Inflammatory macrophage treated with lipopolysaccharide for 1 hour (primary cell): ENCODE measurements at regions not wholly inside any gene's neighbourhood (a gene's known extent, or its start where the extent isn't known, plus 50 kb on each side); places are given as distances from the start of the nearest gene placed in this dataset.

Experiments
- DNase-seq, 2 donors: peaks; one replicate each; pipeline ENCODE4 v3.0.0-alpha.2; 2020 to 2022

GRCh38 chr5:39867923-39868322, 443.1 kb upstream of the DAB2 start:
- no peak for DNase-seq

DNA sequence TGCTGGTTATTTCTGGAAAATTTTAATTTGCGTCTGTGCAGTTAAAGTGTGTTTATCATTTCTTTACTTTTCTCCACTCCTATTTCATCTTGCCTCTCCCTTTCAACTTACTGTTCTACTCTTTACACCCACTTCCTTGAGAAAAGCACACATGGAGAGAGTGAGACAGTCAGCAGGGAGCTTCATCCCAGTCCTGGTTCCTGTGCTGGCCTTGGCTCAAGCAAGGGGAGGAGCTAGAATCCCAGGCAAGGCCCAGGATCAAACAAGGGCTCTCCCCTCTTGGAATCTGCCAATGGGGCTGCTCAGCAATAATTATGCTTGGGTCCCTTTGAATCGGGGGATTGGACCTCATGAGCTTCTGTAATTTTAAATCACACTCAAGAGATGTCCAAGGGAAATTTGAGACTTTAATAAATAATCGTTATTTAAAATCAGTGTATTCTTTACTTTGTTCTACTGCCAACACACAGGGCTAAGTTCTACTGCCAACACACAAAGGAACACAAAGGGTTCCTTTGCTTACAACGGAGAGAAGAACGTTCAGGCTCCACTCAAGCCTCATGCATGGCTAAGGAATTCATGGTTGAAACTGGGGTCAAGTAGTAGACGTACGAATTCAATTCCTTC, 439.3 kb upstream of the DAB2 start:
- no peak for DNase-seq

DNA sequence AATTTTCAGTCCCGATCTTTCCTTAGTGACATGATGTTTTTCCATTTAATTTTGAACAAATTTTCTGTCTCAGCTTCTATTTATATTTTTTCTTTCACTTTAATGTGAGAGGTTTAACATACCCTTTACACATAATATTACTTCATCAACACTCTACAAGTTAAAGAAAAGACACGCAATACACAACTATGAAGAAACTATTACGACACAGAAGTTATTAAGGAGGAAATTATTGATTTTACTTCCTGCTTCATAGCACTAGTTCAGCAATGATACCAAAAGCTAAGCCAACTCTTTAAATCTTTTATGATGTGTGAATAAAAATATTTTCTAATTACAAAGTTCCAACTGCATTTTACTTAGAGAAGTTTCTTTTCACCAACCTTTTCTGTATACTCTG, 432.3 kb upstream of the DAB2 start:
- DNase-seq = peak; percentile 24 to 70

DNA sequence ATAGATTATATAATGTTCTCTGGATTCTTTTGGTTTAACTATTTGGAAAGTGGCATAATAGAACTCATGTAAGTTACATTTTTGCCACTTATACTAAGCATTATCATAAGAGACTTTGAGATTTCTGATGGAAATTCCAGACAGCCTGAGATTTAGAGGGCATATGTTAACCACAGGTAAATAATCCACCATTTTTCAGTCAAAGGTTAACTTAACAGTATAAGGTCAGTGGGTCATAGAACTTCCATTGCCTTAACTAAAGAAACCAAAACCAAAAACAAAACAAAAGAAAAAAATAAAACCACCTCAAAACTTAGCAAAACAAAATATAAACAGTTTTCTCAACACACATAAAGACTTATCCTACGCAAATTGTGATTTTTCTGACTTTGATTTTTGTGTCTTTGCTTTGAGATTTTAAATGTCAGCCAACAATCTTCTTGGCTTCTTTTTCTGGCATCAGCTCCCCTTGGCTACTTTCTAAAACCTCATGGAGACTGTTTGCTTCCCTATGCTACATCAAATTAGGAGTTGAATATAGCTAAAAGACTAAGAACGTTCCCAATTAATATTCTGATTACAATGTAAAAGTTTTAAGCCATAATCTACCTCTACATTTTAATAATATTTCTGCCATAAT, 430.1 kb upstream of the DAB2 start:
- no peak for DNase-seq

DNA sequence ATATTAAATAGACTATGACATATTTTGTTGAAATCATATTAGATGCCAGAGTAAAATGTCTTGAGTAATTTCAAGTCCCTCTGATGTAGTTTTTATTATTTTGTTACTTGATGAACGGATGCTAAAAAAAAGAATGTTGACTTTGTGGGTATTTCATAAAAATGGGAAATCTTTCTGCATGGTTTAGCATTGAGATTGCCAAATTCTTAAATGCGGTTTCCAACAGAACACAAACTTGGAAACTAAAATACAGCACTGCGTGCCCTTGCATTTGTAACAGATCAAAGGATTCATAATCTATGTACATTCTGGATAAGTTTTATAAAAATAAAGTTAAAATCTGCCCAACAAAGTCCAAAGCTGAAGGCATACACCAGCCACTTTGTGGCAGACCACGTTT, 425.5 kb upstream of the DAB2 start:
- no peak for DNase-seq

DNA sequence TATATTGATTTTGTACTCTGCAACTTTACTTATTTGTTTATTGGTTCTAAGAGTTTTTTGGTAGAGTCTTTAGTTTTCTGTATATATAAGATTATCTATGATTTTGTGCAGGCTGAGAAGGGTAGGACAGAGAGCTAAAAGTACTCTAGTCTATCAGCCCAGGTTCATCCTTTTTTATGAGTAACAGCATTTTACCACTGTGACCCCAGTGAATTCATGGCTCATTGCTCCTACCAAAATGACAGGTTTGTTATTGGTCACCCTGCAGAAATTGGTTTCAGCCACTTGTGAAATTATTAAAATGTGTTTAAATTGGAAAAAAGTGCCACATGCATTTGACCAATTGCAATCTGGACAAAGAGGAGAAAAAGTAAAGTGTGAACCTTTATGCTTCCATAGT, 421.4 kb upstream of the DAB2 start:
- no peak for DNase-seq

DNA sequence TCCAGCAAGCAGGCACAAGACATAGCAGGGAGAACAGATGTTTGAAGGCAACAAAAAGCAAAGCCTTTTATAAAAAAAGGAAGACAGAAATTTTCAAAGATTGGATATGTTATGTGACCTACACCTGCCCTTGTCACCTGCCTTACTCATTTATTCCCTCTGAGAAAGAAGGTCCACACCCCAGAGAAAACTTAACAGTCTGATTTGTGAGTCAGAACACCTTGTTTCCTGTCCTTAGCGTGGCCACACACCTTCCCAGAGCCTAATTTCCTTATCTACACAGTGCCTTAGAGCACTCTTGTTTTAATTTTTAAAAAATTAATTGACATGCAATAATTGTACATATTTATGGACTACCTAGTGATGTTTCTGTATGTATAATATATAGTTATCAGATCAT, 419.0 kb upstream of the DAB2 start:
- no peak for DNase-seq

GRCh38 chr5:39835371-39835770, 410.6 kb upstream of the DAB2 start:
- no peak for DNase-seq

GRCh38 chr5:39829441-39829840, 404.7 kb upstream of the DAB2 start:
- no peak for DNase-seq

- no peak for DNase-seq
Measured at GRCh38 chr5:39826051-39826450, 401.3 kb upstream of the DAB2 start.

DNA sequence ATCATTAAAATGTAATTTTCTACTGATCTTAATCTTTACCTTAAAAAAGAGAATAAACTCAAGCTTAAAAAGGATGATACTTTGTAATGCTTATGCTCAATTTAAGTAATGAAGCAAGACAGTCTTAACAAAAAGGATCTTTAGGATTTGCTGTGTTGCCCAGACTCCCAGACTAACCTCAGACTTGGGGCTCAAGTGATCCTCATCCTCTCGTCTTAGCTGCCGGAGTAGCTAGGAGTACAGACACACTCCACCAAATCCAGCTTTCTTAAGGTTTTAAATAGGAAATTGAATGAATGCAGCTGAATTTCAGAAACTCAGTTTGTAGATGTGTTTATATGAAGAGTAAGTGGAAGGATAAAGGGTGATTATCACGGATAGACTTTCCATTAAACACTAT, 400.5 kb upstream of the DAB2 start:
- DNase-seq = no peak

GRCh38 chr5:39822020-39822419, 397.2 kb upstream of the DAB2 start:
- DNase-seq = no peak

DNA sequence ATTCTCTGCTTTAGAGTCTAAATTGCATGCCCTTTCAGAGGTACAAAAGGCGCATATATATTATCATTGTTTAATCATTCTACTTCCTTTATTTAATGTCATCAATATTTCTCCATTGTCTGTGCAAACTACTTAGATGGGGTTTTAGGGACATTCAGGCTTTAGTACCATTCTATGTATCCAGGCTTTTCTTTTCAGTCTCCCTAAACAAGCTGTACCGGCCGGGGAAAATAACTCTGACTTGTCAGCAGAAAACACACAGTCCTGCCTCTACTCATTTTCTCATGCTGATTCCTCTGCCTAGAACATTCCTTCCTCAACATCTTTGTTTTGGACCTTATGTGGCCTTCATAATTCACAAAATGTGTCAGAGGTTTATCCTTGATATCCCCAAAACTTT, 392.1 kb upstream of the DAB2 start:
- DNase-seq = no peak

DNA sequence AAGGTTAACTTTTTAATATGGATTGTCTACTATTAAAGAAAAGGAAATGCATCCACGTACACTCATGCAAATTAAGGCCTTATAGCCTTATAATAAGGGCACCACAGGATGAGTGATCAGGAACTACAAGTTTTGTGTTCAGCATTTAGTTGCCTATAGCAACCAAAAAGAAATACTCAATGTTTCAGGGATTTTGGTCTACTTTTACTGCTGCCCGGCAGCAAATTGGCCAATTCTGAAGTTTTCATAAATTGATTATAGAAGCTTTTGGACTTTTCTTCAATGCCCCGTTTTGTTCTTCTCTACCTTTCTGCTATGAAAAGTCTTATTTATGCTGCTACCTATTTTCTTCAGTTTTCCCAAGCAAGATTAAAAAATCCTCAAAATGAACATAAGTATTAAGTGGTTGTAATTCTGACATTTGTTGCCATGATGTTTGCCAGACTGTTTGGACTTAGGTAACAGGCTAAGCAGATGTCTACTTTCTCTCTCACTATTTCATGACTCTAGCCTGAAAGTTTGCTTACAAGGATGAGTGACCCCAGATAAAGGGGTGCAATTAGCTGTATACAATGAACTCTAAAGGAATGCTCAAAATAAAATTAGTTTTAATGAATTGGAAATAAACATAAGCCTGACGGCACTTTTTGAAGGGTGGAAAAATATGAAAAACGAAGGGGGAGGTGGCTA, 391.5 kb upstream of the DAB2 start:
- DNase-seq = no peak

DNA sequence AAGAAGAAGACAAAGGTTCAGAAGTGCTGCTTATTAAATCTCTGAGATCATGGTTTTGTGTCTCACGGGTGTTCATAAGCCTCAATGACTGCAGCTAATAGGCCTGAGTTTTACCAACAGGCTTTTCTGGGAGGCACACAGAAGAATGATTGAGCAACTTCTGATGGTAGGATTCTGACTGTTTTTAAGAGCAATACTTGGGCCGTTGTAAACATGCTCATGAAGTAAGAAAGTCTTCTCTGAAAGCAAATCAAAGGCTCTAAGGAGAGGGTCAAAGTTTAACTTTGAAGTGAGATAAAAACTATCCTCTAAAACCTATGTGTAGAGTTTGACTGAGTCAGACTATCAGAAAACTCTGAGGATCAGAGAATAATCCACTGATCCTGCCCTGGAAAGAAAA, 390.9 kb upstream of the DAB2 start:
- DNase-seq = no peak

- no peak for DNase-seq
Measured at GRCh38 chr5:39811381-39811780, 386.6 kb upstream of the DAB2 start.

DNA sequence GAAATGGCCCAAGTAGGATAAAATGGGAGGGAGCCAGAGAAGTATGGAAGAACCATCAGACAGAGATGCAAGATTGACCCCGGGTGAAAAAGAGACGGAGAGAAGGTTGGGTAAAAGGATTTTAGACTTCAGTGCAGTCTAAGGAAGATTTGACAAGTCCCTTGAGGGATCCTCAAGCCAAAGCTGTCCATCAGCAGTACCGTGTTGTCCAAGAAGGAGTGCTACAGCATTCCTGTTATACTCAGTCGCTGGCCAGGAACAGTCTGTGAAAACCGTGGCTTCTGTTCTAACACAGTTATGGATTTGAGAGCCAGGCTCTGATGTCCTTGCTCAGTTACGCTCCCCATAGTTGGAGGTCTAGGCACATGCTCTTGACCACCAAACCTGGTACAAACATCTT, 383.9 kb upstream of the DAB2 start:
- no peak for DNase-seq

DNA sequence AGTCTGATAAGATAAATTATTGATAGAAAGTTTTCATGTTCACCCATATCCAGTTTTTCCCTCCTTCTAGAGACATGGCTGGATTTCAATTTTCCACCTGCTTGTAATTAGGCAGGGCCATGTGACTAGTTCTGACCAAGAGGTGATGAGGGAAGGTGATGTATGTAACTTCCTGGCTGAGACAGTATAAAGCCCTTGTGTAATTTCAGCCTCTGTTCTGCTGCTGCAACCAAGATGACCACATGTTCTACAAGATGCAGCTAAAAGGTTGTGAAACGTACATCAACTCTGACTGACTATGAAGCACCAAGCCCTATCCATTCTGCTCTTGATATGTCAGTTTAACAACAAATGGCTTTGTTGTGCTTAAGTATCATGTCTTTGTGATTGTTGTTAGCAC, 376.5 kb upstream of the DAB2 start:
- DNase-seq = no peak

DNA sequence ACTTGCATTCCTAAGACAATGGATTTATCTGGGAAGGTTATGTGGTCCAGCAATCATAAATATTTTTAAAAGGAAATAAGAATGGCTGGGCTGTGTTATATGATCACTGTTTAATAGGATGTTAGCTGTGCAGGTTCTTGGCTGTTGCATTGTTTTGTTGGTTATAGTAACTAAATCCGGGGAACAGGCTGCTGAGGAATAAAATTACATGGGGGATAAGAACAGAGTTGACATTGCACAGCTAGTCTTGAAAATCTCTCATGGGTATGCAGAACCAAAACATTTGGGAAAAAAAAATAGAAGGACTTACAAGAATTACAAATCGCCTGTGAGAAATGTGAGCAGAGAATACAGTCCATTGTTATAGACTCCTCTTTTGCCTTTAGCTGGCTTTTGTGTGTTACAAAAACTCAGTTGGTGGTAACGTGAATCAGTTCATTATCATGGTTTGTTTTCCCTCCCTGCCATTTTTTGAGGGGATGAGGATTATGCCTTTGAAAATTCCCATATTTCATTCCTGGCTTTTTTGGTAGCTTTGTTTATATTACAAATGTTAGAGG, 375.3 kb upstream of the DAB2 start:
- no peak for DNase-seq

- DNase-seq = no peak
Measured at GRCh38 chr5:39799242-39799641, 374.5 kb upstream of the DAB2 start.

DNA sequence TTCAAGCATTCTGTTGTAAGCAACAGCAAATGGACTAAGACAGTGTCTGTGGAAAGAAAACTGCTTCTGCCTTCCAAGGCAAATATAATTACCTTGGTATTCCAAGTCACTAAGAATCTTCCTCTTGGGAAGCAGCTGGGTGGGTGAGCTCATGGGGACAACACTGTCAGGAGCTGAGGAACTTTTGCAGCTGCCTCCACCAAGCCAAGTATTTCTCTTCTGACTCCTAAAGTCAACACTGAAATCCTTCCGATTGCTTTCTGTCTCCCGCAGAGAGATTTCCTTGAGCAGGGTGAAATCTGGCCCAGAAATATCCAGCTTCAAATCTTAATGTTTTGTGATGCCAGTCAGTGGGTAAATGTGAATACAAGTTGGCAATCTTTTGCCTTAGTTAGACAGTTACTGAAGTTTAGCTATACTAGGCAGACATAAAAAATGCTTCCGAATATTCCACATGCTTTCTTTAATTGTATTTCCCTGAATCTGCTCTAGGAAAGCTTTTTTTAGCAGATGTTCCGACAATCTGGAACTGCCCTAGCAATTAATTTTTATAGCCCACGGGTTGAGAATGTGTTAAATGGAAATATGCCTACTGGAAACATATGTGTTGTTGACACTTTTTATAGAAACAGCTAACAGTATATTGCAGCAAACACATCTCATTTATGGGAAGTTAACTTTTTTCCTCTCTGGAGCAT, 369.9 kb upstream of the DAB2 start:
- DNase-seq = no peak

DNA sequence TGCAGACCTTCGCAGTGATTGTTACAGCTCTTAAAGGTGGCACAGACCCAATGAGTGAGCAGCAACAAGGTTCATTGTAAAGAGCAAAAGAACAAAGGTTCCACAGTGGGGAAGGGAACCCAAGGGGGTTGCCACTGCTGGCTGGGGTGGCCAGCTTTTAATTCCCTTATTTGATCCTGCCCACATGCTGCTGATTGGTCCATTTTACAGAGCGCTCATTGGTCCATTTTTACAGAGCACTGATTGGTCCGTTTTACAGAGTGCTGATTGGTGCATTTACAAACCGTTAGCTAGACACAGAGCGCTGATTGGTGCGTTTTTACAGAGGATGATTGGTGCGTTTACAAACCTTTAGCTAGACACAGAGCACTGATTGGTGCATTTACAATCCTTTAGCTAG, 360.6 kb upstream of the DAB2 start:
- no peak for DNase-seq

- no peak for DNase-seq
Measured at GRCh38 chr5:39783756-39784421, 359.1 kb upstream of the DAB2 start.
